Gastrocnemius medialis (tissue), 4 donors: ENCODE measurements at regions not wholly inside any gene's neighbourhood (a gene's known extent, or its start where the extent isn't known, plus 50 kb on each side); places are given as distances from the start of the nearest gene placed in this dataset.

Experiments
- ATAC-seq, 2 donors: fragments of 150-250 bp; one replicate each; pipeline ENCODE4 v1.9.1; 2016
- DNase-seq, 2 donors: peaks; one replicate each; pipeline ENCODE4 v3.0.0-alpha.2; 2019
- H3K27ac ChIP-seq, 4 donors: fragments of 200-600 bp; sonication (generic); 1 replicate in 1 of 4; 2 replicates in 3 of 4; pipeline ENCODE4 v1.5.1; 2016 to 2018; ENCODE audit warnings: mild to moderate bottlenecking in 2 of 4, moderate library complexity in 1 of 4
- H3K27me3 ChIP-seq, 3 donors: fragments of 200-600 bp; sonication (generic) in 2 of 3; 1 replicate in 1 of 3; 2 replicates in 2 of 3; pipeline versions ENCODE4 v1.5.1 to v1.6.0; 2016 to 2019; ENCODE audit warnings: mild to moderate bottlenecking in 1 of 3, moderate library complexity in 1 of 3
- H3K36me3 ChIP-seq, 2 donors: fragments of 200-600 bp; sonication (generic) in 1 of 2; one replicate each; pipeline ENCODE4 v1.5.1; 2017 to 2018
- H3K4me1 ChIP-seq, 2 donors: fragments of 200-600 bp; sonication (generic) in 1 of 2; one replicate each; pipeline ENCODE4 v1.5.1; 2016 to 2017; ENCODE audit warnings: mild to moderate bottlenecking in 2 of 2
- H3K4me3 ChIP-seq, 4 donors: fragments of 200-600 bp; sonication (generic) in 3 of 4; 1 replicate in 1 of 4; 2 replicates in 3 of 4; pipeline ENCODE4 v1.5.1; 2016 to 2019; ENCODE audit warnings: mild to moderate bottlenecking in 2 of 4
- H3K9me3 ChIP-seq, 3 donors: fragments of 200-600 bp; sonication (generic) in 2 of 3; 1 replicate in 1 of 3; 2 replicates in 2 of 3; pipeline ENCODE4 v1.5.1; 2016 to 2019
- POLR2A ChIP-seq, 2 donors: fragments of 450-650 bp; IDR thresholded peaks; one replicate each; pipeline ENCODE4 v1.6.1; 2017; ENCODE audit warnings: antibody characterized with exemption in 2 of 2, mild to moderate bottlenecking in 2 of 2, moderate library complexity in 2 of 2
- in situ Hi-C, 4 donors: fragments of 200-750 bp; cut with MboI; loops; one replicate each; pipeline versions ENCODE4 v1.15.0 to v1.8.0; 2017; ENCODE audit warnings: low sequenced_read_pairs in 4 of 4
- intact Hi-C: fragments of 100-400 bp; cut with DNase I; formaldehyde crosslinking; loops from one replicate; pipeline ENCODE4 v1.15.1; 2023; ENCODE audit warnings: low total_unique reads
- TF ChIP-seq, protein P1 (sequence below), 5 experiments: fragments of 450-650 bp in 3 of 5; fragments of 200-600 bp in 2 of 5; sonication (generic) in 2 of 5; IDR thresholded peaks in 4 of 5; conservative IDR thresholded peaks in 1 of 5; 1 replicate in 4 of 5; 2 replicates in 1 of 5; pipeline ENCODE4 v1.5.1; 2016 to 2019; ENCODE audit warnings: antibody characterized with exemption in 5 of 5, mild to moderate bottlenecking in 3 of 5, moderate library complexity in 3 of 5

DNA sequence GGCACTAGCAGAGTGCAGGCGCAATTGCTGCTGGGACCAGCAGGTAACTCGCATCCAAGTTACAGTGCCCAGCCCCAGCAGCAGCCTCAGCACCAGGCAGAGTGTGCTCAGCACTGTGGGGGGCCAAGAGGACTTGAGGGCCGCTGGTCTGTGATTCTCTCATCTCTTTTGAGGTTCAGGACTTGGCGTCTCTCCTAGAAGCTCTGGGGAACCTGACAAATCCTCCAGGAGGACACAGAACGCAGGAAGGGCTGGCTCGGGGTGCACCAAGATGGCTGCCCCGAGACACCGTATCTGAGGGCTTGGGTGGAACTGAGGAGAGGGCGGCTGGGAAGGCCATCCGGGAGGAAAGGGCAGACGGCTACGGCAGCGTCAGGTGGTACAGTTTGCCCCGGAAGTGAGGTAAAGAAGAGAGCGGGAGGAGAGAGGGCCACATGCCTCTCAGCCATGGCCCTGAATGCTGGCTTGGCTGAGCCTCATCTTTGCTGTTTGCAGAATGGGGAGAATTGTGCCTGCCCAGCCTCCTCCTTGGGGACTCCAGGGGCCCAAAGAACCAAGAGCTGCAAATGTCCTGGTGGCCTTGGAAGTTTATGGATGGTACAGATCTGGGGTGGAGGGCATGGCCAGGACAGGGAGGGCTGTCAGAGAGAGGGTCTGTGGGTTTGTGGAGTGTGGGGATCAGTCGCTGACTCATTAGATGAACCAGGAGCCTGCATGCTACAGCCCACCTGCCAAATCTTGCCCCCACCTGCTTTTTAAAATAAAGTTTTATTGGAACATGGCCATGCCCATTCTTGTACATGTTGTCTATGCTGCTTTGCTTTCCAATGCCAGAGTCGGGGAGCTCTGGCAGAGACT is 78.0 kb downstream of the MYEOV start:
- Histone ChIP-seq H3K27ac (no peak overlapping the region), H3K9me3 (no peaks in the 10 kb centered on the region), H3K27me3 (peaks cover 0 to 4% (median 0%) of the 10 kb centered on the region in 3 donors), H3K4me3 (no peak overlapping the region), H3K4me1 (no peaks in the 10 kb centered on the region), H3K36me3 (no peaks in the 10 kb centered on the region)
- ATAC-seq (no peak), DNase-seq (no peak)
- TF ChIP-seq, protein P1, sequence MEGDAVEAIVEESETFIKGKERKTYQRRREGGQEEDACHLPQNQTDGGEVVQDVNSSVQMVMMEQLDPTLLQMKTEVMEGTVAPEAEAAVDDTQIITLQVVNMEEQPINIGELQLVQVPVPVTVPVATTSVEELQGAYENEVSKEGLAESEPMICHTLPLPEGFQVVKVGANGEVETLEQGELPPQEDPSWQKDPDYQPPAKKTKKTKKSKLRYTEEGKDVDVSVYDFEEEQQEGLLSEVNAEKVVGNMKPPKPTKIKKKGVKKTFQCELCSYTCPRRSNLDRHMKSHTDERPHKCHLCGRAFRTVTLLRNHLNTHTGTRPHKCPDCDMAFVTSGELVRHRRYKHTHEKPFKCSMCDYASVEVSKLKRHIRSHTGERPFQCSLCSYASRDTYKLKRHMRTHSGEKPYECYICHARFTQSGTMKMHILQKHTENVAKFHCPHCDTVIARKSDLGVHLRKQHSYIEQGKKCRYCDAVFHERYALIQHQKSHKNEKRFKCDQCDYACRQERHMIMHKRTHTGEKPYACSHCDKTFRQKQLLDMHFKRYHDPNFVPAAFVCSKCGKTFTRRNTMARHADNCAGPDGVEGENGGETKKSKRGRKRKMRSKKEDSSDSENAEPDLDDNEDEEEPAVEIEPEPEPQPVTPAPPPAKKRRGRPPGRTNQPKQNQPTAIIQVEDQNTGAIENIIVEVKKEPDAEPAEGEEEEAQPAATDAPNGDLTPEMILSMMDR (IDR thresholded peaks at IDR 0.05 in 4 of 5, conservative IDR thresholded peaks at IDR 0.05 in 1 of 5), result no peak
- no peak for TF ChIP-seq POLR2A (IDR thresholded peaks at IDR 0.05)
- in situ Hi-C loops (no loop called here), intact Hi-C loops (no loop called here)

DNA sequence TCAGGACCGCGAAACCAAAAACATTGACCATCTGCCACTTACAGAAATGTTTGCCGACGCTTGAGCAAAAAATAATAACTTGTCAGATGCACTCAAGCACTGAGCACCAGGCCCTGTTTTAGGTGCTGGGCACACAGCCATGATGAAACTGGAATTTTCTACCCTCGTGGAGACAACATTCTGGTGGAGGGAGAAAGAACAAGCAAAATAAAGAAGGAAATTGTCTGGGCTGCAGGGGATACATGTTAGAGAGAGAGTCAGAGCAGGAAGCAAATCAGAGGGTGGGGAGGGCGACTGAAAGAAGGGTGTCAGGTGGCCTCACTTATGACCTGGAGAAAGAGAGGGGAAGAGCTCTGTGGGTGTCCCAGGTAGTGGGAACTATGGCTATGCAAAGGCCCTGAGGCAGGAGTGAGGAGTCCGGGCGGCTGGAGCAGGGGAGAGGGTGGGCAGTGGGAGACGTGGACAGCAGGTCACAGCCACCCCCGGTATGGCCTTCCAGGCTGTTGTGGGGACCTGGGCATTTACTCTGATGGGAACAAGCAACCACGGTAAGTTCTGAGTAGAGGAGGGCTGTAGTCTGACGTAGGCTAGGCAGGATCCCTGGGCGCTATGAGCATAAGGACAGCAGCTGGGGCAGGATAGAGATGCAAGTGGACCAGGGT is 78.8 kb downstream of the MYEOV start:
- no peak overlapping the region for H3K27ac ChIP-seq
- H3K9me3 ChIP-seq, result no peaks in the 10 kb centered on the region
- no peaks in the 10 kb centered on the region for H3K4me1 ChIP-seq
- ATAC-seq, result no peak
- no peak overlapping the region for H3K4me3 ChIP-seq
- peaks cover 0 to 4% (median 2%) of the 10 kb centered on the region in 3 donors for H3K27me3 ChIP-seq
- no peak for DNase-seq
- intact Hi-C loops (no loop called here), in situ Hi-C loops (no loop called here)
- H3K36me3 ChIP-seq, result no peaks in the 10 kb centered on the region
- TF ChIP-seq, protein P1 (IDR thresholded peaks at IDR 0.05 in 4 of 5, conservative IDR thresholded peaks at IDR 0.05 in 1 of 5), result no peak
- no peak for TF ChIP-seq POLR2A (IDR thresholded peaks at IDR 0.05)

DNA sequence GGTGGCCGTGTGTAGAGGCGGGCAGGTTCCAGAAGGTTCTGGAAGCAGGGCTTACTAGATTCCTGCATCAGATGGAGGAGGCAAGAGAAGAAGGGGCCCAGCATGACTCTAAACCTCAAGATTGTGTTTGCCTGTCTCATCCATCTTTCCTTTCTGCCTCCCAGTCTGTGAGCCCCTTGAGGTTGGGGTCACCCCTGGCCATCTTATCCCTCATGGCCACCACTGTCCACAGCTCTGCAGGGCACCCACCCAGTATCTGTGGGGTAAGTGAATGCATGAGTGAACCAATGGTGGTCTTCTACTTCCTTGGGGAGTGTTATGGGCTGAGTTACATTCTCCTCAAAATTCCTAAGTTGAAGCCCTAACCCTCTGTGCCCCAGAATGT is 79.3 kb downstream of the MYEOV start:
- Histone ChIP-seq H3K4me3 (no peak overlapping the region), H3K27ac (no peak overlapping the region), H3K36me3 (no peaks in the 10 kb centered on the region), H3K4me1 (no peaks in the 10 kb centered on the region), H3K27me3 (peaks cover 0 to 7% (median 4%) of the 10 kb centered on the region in 3 donors), H3K9me3 (no peaks in the 10 kb centered on the region)
- DNase-seq, result no peak
- in situ Hi-C loops (no loop called here), intact Hi-C loops (no loop called here)
- TF ChIP-seq, protein P1 (IDR thresholded peaks at IDR 0.05 in 4 of 5, conservative IDR thresholded peaks at IDR 0.05 in 1 of 5), result no peak
- TF ChIP-seq POLR2A (IDR thresholded peaks at IDR 0.05), result no peak
- ATAC-seq, result no peak

DNA sequence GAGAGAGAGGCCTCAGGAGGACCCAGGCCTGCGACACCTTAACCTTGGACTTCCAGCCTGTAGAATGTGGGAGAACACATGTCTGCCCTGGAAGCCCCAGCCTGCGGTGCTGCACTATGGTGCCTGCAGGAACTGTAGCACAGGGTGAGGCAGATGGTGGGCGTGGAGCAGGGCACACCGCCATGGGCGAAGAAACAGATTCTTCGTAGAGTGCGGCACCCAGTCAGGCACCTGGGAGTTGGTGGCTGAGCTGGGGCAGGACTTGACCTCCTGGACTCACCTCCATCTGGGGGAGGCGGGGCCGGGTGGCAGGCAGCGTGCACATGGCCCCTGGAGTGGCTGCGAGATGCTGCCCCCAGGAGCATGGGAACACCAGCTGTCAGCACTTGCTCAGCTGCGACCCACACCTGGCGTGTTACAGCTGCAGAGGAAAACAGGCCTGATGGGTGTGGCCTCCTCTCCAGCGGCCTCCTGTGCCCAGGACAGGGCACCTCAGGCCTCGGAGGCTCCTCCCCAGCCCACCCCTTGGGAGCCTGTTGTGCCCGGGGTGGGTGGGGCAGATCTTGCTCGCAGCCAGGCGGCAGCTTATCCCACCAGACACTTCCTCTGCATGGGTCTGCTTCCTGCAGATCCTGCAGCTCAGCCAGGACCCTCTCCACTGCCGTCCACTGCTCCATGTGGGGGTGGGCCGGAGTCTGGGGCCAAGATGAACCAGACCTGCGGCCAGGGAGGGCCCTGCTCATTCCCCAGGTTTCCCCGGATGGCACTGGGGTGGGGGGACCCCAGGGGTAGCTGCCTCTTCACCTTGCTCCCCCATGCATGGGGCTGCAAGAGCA is 80.4 kb downstream of the MYEOV start:
- no peak for DNase-seq
- intact Hi-C loops (no loop called here), in situ Hi-C loops (no loop called here)
- Histone ChIP-seq H3K9me3 (no peaks in the 10 kb centered on the region), H3K4me3 (no peak overlapping the region), H3K27ac (no peak overlapping the region), H3K36me3 (no peaks in the 10 kb centered on the region), H3K27me3 (peaks cover 0 to 7% (median 4%) of the 10 kb centered on the region in 3 donors), H3K4me1 (no peaks in the 10 kb centered on the region)
- TF ChIP-seq POLR2A (IDR thresholded peaks at IDR 0.05), result no peak
- TF ChIP-seq, protein P1 (IDR thresholded peaks at IDR 0.05 in 4 of 5, conservative IDR thresholded peaks at IDR 0.05 in 1 of 5), result no peak
- ATAC-seq, result no peak
